ENCODE measurements at regions not wholly inside any gene's neighbourhood (a gene's known extent, or its start where the extent isn't known, plus 50 kb on each side); places are given as distances from the start of the nearest gene placed in this dataset.

DNA sequence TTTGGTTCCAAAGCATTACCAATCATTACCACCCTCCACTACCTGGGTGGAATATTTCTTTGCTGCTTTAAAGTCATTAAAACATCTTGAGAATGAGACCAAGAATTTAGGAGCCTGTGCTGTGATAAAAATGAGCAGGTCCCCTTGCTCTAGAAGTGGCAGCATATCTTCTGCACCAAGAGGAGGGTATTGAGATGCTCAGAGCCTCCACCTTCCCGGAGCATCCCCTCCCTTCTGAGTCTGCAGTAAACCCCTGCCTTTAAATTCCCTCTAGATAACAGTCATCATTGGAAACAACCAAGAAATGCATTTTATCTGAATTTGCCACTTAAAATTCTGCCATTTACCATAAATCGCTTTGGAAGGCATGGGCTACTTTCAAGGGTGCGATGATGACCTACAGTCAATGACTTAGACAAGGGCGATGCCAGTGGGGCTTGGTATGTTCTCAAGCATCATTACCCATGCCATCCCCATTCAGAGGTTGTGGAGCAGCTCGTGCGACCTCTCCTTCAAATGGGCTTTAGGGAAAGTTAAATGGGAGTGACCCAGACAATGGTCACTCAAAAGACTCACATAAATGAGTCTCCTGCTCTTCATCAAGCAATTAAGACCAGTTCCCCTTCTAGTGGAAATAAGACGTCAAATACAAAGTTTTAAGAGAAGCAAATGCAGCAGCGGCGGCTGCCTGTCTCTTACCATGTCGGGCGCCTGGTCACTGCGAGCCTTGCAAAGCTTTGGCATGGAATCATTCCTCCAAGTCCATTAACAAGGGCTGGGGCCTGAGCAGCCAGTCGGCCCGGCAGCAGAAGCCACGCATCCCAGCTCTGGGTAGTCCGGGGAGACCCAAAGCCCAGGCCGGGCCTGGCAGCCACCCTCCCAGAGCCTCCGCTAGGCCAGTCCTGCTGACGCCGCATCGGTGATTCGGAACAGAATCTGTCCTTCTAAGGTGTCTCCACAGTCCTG, 334.5 kb downstream of the TMEM121 start:
- no peak for TF ChIP-seq POLR2A (IDR thresholded peaks at IDR 0.05)
- TF ChIP-seq, protein P1, sequence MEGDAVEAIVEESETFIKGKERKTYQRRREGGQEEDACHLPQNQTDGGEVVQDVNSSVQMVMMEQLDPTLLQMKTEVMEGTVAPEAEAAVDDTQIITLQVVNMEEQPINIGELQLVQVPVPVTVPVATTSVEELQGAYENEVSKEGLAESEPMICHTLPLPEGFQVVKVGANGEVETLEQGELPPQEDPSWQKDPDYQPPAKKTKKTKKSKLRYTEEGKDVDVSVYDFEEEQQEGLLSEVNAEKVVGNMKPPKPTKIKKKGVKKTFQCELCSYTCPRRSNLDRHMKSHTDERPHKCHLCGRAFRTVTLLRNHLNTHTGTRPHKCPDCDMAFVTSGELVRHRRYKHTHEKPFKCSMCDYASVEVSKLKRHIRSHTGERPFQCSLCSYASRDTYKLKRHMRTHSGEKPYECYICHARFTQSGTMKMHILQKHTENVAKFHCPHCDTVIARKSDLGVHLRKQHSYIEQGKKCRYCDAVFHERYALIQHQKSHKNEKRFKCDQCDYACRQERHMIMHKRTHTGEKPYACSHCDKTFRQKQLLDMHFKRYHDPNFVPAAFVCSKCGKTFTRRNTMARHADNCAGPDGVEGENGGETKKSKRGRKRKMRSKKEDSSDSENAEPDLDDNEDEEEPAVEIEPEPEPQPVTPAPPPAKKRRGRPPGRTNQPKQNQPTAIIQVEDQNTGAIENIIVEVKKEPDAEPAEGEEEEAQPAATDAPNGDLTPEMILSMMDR (IDR thresholded peaks at IDR 0.05): no peak
- no peak for TF ChIP-seq POLR2AphosphoS5 (IDR thresholded peaks at IDR 0.05; ENCODE audit: insufficient read depth in 1 of 2, low read depth in 1 of 2)
